GM06990 (cell line): ENCODE measurements at regions not wholly inside any gene's neighbourhood (a gene's known extent, or its start where the extent isn't known, plus 50 kb on each side); places are given as distances from the start of the nearest gene placed in this dataset.
"Not testable (repeated sequence)": the region's sequence is repeated elsewhere in the genome, so short reads cannot be mapped to it uniquely, and the experiment has no call there.

Experiments
- DNase-seq: peaks from one replicate; pipeline ENCODE4 v3.0.0-alpha.2; 2011; ENCODE audit not compliant: insufficient read length; ENCODE audit errors: extremely low read depth
- H3K27me3 ChIP-seq: replicated peaks from 2 replicates; pipeline ENCODE4 v1.6.0; 2011; ENCODE audit warnings: low read length; ENCODE audit not compliant: control insufficient read depth, insufficient read depth
- H3K36me3 ChIP-seq: 2 replicates; pipeline ENCODE4 v1.5.1; 2011; ENCODE audit warnings: low read length; ENCODE audit not compliant: control insufficient read depth, insufficient read depth
- H3K4me3 ChIP-seq: replicated peaks from 2 replicates; pipeline ENCODE4 v1.5.1; 2011; ENCODE audit warnings: low read depth, mild to moderate bottlenecking, control low read depth, low read length
- TF ChIP-seq, protein P1 (sequence below): IDR thresholded peaks from 2 replicates; pipeline ENCODE4 v1.5.1; 2011; ENCODE audit warnings: low read length, control low read depth, mild to moderate bottlenecking, inconsistent platforms; ENCODE audit not compliant: insufficient read depth, poor library complexity, severe bottlenecking

DNA sequence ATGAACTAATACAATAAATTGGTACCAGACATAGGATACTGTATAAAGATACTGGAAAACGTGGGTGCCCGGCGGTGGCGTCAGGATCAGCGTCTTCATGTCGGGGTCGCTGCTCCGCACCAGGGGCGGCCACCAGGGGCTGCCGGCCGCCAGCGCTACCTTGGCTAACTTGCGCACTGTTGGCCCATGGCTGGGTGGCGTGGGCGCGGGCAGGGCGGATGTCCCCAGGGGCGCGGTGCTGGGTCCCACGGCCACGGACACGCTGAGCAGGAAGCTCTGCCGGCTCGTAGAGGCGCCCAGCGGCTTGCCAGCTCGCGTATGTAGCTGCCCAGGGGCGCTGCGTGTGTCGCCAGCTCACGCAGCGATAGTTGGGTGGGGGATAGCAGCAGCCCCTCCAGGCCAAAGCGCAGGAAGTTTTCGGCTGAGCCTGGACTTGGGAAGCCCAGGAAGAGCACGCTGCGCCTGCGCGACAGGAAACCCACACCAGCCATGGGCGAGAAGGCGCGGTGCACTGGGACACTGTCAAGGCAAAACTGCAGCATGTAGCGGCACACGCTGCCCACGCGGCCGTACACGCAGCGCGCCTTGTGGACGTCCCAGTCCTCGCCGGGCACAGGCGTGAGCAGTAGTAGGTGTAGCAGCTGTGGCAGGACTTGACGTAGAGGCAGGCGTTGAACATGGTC lies 299.9 kb downstream of the CCDC74A start:
- TF ChIP-seq, protein P1, sequence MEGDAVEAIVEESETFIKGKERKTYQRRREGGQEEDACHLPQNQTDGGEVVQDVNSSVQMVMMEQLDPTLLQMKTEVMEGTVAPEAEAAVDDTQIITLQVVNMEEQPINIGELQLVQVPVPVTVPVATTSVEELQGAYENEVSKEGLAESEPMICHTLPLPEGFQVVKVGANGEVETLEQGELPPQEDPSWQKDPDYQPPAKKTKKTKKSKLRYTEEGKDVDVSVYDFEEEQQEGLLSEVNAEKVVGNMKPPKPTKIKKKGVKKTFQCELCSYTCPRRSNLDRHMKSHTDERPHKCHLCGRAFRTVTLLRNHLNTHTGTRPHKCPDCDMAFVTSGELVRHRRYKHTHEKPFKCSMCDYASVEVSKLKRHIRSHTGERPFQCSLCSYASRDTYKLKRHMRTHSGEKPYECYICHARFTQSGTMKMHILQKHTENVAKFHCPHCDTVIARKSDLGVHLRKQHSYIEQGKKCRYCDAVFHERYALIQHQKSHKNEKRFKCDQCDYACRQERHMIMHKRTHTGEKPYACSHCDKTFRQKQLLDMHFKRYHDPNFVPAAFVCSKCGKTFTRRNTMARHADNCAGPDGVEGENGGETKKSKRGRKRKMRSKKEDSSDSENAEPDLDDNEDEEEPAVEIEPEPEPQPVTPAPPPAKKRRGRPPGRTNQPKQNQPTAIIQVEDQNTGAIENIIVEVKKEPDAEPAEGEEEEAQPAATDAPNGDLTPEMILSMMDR: no peak
- Histone ChIP-seq H3K4me3 (no peak overlapping the region), H3K36me3 (no peaks in the 10 kb centered on the region), H3K27me3 (no peaks in the 10 kb centered on the region)
- no peak for DNase-seq

DNA sequence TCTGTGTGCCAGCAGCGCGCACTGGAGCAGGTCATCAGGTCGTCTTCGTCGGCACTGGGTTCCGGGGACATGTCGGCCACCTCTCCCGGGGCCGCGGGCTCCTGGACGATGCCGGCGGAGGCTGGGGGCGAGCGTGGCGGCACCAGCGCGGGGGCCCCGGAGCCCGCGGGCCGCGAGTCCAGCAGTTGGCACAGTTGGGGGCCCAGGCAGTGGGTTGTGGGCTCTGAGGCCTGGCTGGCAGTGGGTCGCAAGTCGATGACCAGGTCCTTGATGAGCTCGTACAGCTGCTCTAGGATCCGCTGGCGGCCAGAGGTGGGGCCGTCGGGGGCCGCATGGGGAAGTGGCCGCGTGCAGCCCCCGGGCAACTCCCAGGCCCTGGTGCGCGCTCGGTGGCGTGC lies 300.5 kb downstream of the CCDC74A start:
- H3K36me3 ChIP-seq: no peaks in the 10 kb centered on the region
- DNase-seq: no peak
- TF ChIP-seq, protein P1: no peak
- no peaks in the 10 kb centered on the region for H3K27me3 ChIP-seq
- H3K4me3 ChIP-seq: no peak overlapping the region

DNA sequence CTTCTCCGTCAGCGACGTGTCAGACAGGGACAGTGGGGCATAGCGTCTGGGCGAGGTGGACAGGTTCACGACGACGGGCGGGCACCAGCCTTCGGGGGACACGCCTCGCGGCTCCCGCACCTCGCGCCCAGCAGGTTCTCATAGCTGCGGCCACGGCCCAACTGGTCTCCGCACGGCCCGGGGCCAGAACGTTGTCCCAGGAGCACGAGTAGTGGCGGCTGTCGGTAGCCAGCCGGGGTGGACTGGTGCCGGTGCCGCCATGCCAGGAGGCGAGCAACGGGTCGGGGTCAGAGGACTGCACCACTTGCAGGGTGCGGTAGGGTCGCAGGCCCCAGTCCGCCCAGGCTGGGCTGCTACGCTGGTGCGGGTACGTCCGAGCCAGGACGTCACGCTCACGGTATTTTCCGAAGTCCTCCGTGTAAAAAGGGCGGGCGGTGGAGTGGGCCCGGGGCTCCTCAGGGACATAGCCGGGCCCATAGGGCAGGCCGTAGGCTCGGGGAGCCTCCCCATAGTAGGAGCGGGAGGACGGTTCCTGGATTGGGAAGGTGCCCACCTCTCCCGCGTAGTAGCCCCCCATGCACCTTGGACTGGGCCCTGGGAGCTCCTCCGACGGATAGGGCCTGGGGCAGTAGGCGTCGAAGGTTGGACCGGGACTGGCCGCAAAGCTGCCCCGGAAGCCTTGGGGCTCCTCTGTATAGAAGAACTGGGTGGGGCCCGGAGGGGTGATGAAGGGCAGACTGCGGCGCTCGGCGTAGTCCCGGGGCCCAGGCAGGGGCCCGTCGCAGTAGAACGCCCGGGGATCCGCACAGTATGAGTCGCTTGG lies 301.2 kb downstream of the CCDC74A start:
- DNase-seq, H3K36me3 ChIP-seq, H3K27me3 ChIP-seq: not testable (repeated sequence)

DNA sequence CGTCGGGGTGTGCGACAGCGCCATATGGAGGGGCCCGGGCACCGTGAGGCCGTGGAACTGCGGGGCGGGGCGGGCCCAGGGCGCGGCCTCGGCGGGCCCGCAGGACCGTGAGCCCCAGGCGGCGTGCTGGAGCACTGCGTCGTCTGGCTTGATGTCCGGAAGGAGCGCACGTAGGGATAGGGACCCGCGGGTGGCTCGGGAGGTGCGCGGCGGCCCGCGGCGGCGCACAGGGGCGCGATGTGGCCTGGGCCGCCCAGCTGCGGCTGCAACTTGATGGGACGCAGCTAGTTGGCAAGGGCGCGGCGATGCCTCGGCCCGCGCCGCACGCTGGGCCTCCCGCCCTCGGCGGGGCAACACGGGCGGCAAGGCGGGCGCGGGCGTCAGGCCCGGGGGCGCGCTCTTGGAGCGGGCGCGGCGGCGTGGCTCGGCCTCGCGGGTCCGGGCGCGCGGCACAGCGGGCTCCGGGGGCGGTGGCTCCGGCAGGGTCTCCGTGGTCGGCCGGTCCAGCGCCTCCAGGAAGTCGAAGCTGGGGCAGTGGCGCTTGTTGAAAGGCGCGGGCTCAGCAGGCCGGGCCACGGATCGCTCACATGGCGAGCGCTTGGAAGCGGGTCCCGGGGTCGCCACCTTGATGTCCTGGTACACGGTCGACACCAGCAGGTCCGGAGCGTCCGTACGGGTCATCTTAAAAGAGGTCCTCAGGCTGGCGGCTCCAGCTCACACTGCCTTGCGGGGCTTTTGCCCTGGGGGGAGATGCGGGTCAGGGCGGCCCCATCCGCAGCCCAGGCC lies 302.0 kb downstream of the CCDC74A start:
- DNase-seq, H3K4me3 ChIP-seq, H3K36me3 ChIP-seq, H3K27me3 ChIP-seq: not testable (repeated sequence)

More for the DNA sequence above, 301.2 kb downstream of the CCDC74A start:
- not testable (repeated sequence) for H3K4me3 ChIP-seq

DNA sequence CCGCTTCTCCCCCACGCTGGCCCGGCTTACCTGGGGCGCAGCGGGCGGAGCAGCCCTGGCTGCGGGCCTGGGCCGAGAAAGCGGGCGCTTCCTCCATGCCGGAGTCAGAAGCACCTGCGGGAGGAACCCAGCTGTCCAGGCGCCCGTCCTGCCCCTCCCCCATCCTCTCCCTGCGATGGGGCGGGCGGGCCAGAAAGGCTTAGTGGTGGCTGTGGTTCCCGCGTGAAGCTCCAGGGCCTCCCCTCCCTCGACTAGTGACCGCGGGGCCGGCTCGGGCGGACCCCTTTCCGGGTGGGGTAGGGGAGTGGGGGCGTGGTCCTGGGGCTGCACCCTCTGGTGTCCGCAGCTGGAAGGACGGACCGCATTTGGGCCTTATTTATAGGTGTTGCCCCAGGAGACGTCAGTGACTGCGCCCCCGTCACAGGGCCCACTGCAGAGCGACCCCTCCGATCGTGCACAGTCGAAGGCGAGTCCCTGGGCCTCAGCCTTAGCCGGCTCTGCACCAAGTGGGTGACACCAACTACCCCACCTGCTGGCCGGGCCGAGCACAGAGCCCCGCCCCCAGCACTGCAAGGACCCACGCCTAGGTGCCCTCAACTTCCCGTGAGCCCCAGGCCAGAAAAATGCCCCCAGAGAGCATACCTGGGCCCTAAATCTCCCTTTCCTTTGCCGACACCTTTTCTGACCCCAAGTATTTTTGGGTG lies 302.7 kb downstream of the CCDC74A start:
- H3K4me3 ChIP-seq, H3K27me3 ChIP-seq, DNase-seq, H3K36me3 ChIP-seq: not testable (repeated sequence)

DNA sequence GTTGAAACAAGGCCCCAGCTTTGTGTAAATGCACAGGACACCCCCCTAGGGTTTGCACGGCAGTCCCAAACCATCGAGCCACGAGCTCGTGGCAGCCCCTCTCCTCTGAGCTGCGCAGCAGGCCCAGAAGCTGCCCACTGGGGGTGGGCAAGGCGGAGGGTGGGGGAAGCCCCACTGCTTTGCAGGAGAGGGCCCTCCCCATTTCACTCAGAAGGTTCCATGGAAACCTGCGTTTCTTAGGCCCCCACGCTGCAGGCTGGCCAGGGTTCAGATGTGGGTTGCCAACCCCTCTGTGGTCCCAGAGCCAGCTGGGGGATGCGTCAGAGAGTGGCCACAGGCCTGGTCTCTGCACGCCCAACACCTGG lies 303.2 kb downstream of the CCDC74A start:
- not testable (repeated sequence) for H3K27me3 ChIP-seq, H3K4me3 ChIP-seq, H3K36me3 ChIP-seq, DNase-seq

DNA sequence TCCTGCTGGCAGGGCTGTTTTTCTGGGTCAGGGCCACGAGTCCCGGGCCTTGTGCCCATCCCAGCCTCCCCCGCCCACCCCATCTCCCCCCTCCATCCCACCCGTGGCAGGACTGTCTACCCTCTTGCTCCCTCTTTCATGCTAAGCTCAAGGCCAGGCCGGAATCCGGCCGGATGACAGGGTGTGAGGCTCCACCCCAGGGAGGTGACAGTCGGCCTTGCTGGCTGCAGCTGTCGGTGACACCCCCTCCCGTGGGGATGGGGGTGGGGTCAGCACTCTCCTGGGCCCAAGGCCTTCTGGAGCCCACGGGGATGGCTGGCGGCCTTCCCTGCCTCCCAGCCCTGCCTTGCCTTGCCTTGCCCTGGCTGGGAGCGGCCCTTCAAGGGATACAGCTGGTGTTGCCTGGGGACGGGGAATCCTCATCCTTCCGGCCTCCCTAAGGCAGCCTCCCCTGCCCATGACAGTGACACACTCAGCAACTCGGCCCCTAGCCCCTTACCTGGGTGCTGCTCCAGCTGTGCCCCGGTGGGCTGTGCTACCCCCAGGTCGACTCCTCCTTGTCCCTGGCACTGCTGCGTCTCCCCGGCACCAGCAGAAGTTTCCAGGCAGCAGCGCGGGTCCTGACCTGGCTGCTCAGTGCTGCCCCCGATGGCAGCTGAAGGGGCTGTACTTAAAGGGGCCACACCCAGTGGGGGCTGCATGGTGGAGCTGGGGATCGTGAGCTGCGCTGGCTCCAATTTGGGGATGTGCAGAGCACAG lies 303.9 kb downstream of the CCDC74A start:
- not testable (repeated sequence) for H3K4me3 ChIP-seq, DNase-seq, H3K27me3 ChIP-seq, H3K36me3 ChIP-seq
- TF ChIP-seq, protein P1: peak; percentile 41

DNA sequence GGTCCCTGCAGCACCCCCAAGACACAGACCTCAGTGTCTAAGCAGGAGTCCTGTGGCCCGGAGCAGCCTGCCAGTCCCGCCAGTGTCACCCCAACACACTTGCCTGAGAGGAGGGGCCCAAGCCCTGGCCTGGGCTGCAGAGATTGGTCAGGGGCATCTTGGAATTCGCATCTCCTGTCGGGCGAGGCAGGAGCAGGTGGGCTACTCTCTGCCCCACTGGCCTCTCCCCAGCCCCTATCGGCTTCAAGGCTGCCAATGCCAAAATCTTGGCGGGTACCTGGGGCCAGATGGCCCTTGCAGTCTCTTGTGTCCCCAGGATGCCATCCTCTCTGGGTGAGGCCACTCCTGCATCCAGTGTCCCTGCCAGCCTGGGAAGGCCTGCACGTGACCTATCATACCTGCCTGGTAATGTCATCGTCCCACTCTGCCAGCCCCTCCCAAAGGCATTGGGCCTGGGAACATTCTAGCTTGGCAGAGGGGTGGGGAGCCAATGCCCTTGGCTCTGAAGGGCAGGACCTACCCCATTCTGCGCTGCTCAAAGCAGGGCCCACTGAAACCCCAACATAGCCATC lies 304.6 kb downstream of the CCDC74A start:
- H3K4me3 ChIP-seq, H3K36me3 ChIP-seq, DNase-seq, H3K27me3 ChIP-seq: not testable (repeated sequence)

DNA sequence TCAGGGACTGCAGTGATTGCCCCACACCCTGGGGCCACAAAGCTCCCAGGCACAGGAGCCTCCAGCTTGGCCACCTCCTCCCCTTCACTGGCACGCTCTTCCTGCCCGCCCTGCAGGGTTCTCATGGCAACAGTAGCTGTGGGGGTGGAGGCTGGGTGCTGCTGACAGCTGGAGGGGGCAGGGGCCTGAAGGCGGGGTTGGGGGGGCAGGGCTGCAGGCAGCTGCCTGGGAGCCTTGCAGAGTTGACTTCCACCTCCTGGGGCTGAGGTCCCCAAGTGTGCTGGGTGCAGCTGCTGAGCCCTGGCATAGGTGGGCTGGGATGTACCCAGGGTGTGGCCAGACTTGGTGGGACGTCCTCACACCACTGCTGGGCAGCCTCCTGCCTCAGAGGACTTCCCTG lies 305.2 kb downstream of the CCDC74A start:
- not testable (repeated sequence) for DNase-seq, H3K4me3 ChIP-seq, H3K27me3 ChIP-seq, H3K36me3 ChIP-seq
